GM23248 (cell line): ENCODE measurements at regions not wholly inside any gene's neighbourhood (a gene's known extent, or its start where the extent isn't known, plus 50 kb on each side); places are given as distances from the start of the nearest gene placed in this dataset.

Experiments used
- DNase-seq: peaks from one replicate; pipeline ENCODE4 v3.0.0-alpha.2; 2015
- H2AFZ ChIP-seq: fragments of 200-600 bp; sonication (generic); 2 replicates; pipeline ENCODE4 v1.6.1; 2016; ENCODE audit warnings: antibody characterized with exemption
- H3F3A ChIP-seq: fragments of 200-600 bp; sonication (generic); 2 replicates; pipeline ENCODE4 v1.6.1; 2016; ENCODE audit warnings: mild to moderate bottlenecking, antibody characterized with exemption, mixed run types; ENCODE audit not compliant: insufficient read depth
- H3K27ac ChIP-seq: fragments of 200-600 bp; sonication (generic); 2 replicates; pipeline ENCODE4 v1.5.1; 2016; ENCODE audit warnings: mild to moderate bottlenecking
- H3K27me3 ChIP-seq: fragments of 200-600 bp; sonication (generic); replicated peaks from 2 replicates; pipeline ENCODE4 v1.6.1; 2016; ENCODE audit warnings: mild to moderate bottlenecking; ENCODE audit not compliant: insufficient read depth
- H3K36me3 ChIP-seq: fragments of 200-600 bp; sonication (generic); 2 replicates; pipeline ENCODE4 v1.6.1; 2016; ENCODE audit warnings: low read depth, mild to moderate bottlenecking
- H3K4me1 ChIP-seq: fragments of 200-600 bp; sonication (generic); 2 replicates; pipeline ENCODE4 v1.6.1; 2016; ENCODE audit warnings: mild to moderate bottlenecking; ENCODE audit not compliant: insufficient read depth
- H3K4me2 ChIP-seq: fragments of 200-600 bp; sonication (generic); one replicate; pipeline ENCODE4 v1.6.1; 2016; ENCODE audit warnings: mild to moderate bottlenecking; ENCODE audit not compliant: unreplicated experiment
- H3K4me3 ChIP-seq: fragments of 200-600 bp; sonication (generic); 2 replicates; pipeline ENCODE4 v1.5.1; 2016; ENCODE audit warnings: mild to moderate bottlenecking
- H3K79me2 ChIP-seq: fragments of 200-600 bp; sonication (generic); 2 replicates; pipeline ENCODE4 v1.6.1; 2016; ENCODE audit warnings: mild to moderate bottlenecking; ENCODE audit not compliant: insufficient read depth
- H3K9ac ChIP-seq: fragments of 200-600 bp; sonication (generic); 2 replicates; pipeline ENCODE4 v1.6.1; 2016; ENCODE audit warnings: mild to moderate bottlenecking
- H3K9me2 ChIP-seq: fragments of 200-600 bp; sonication (generic); 2 replicates; pipeline ENCODE4 v1.6.1; 2016; ENCODE audit warnings: mixed run types, mild to moderate bottlenecking, moderate library complexity; ENCODE audit not compliant: insufficient read depth
- H3K9me3 ChIP-seq: fragments of 200-600 bp; sonication (generic); one replicate; pipeline ENCODE4 v1.6.1; 2017; ENCODE audit warnings: low read depth
- H4K20me1 ChIP-seq: fragments of 200-600 bp; sonication (generic); 2 replicates; pipeline ENCODE4 v1.6.0; 2016; ENCODE audit not compliant: insufficient read depth
- EZH2 ChIP-seq: fragments of 200-600 bp; sonication (generic); IDR thresholded peaks from 2 replicates; pipeline ENCODE4 v1.6.1; 2018; ENCODE audit warnings: antibody characterized with exemption, mild to moderate bottlenecking; ENCODE audit not compliant: insufficient read depth, poor library complexity, severe bottlenecking
- EZH2phosphoT487 ChIP-seq: fragments of 200-600 bp; sonication (generic); IDR thresholded peaks from 2 replicates; pipeline ENCODE4 v1.6.1; 2018; ENCODE audit warnings: antibody characterized with exemption, moderate library complexity, mild to moderate bottlenecking, low read depth; ENCODE audit not compliant: insufficient read depth
- WGBS, 2 experiments: methylation state at CpG; one replicate each; pipeline ENCODE4 v1.1.6; 2015 to 2017; ENCODE audit warnings: low lambda C conversion rate in 2 of 2, low coverage in 1 of 2; ENCODE audit errors: missing lambda C conversion rate in 2 of 2; 5-methylcytosine and 5-hydroxymethylcytosine counted together
- in situ Hi-C: fragments of 300-500 bp; cut with MboI; formaldehyde crosslinking; loops from 2 replicates; pipeline ENCODE4 v1.15.0; 2020

DNA sequence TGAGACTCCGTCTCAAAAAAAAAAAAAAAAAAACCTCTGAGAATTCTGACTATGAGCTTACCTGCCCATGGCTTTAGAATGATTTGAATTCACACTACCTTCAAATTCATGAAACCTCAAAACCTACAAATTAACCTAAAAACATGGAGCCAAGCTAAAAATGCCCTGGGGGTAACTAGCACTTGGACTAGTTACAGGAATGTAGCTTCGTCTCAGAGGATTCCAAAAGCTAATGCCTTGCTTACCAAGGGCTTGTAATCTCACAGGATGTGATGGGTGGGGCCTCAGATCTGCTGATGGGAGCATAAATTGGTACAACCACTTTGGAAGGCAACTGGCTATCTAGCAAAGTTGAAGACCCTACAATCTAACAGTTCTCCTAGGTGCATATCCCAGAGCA, 79.4 kb upstream of the SPRY1 start:
- Histone ChIP-seq H3K27me3 (no peaks in the 10 kb centered on the region), H3K4me3 (no peak overlapping the region), H3K36me3 (no peaks in the 10 kb centered on the region), H3K27ac (no peak overlapping the region), H2AFZ (no peak overlapping the region), H3F3A (no peaks in the 10 kb centered on the region), H3K9ac (no peak overlapping the region), H4K20me1 (no peaks in the 10 kb centered on the region), H3K4me2 (no peak overlapping the region), H3K4me1 (peaks cover 3% of the 10 kb centered on the region; the same call in 1 of the 2 replicates), H3K9me3 (no peaks in the 10 kb centered on the region), H3K9me2 (no peaks in the 10 kb centered on the region), H3K79me2 (no peaks in the 10 kb centered on the region)
- DNase-seq, result no peak
- no peak for TF ChIP-seq EZH2
- no peak for TF ChIP-seq EZH2phosphoT487
- in situ Hi-C loops, result no loop called here
- WGBS, 2 experiments, result 98 to 100% methylated on average over 2 of the region's 2 CpGs

GRCh38 chr4:123319639-123320038, 77.0 kb upstream of the SPRY1 start:
- DNase-seq, result no peak
- Histone ChIP-seq H3K27me3 (no peaks in the 10 kb centered on the region), H2AFZ (no peak overlapping the region), H3K9me3 (no peaks in the 10 kb centered on the region), H3K4me1 (peaks cover 3% of the 10 kb centered on the region; the same call in 1 of the 2 replicates), H3K9ac (no peak overlapping the region), H4K20me1 (no peaks in the 10 kb centered on the region), H3K9me2 (no peaks in the 10 kb centered on the region), H3K79me2 (no peaks in the 10 kb centered on the region), H3K36me3 (no peaks in the 10 kb centered on the region), H3K4me3 (no peak overlapping the region), H3F3A (no peaks in the 10 kb centered on the region), H3K27ac (no peak overlapping the region), H3K4me2 (no peak overlapping the region)
- TF ChIP-seq EZH2 (no peak), EZH2phosphoT487 (no peak)
- in situ Hi-C loops, result no loop called here
- WGBS, 2 experiments, result 98 to 100% methylated on average over 2 of the region's 2 CpGs

GRCh38 chr4:123323998-123324397, 72.6 kb upstream of the SPRY1 start:
- Histone ChIP-seq H3K79me2 (no peaks in the 10 kb centered on the region), H3K27me3 (no peaks in the 10 kb centered on the region), H3K36me3 (no peaks in the 10 kb centered on the region), H4K20me1 (no peaks in the 10 kb centered on the region), H3K9ac (no peak overlapping the region), H3K27ac (no peak overlapping the region), H3F3A (no peaks in the 10 kb centered on the region), H3K9me2 (no peaks in the 10 kb centered on the region), H3K4me3 (no peak overlapping the region), H3K4me2 (no peak overlapping the region), H3K4me1 (peaks cover 2% of the 10 kb centered on the region; the same call in 1 of the 2 replicates), H3K9me3 (no peaks in the 10 kb centered on the region), H2AFZ (no peak overlapping the region)
- TF ChIP-seq EZH2phosphoT487 (no peak), EZH2 (no peak)
- in situ Hi-C loops, result no loop called here
- DNase-seq, result no peak
- WGBS, 2 experiments, result 98% methylated on average over 2 of the region's 2 CpGs

- no peaks in the 10 kb centered on the region for H3K9me3 ChIP-seq
- H3K4me3 ChIP-seq, result no peak overlapping the region
- no peak for DNase-seq
- no peak overlapping the region for H3K27ac ChIP-seq
- H3K36me3 ChIP-seq, result no peaks in the 10 kb centered on the region
- no peak overlapping the region for H3K9ac ChIP-seq
- no peak overlapping the region for H2AFZ ChIP-seq
- H4K20me1 ChIP-seq, result no peaks in the 10 kb centered on the region
- H3K4me1 ChIP-seq, result no peaks in the 10 kb centered on the region
- no peaks in the 10 kb centered on the region for H3K79me2 ChIP-seq
- H3K4me2 ChIP-seq, result no peak overlapping the region
- in situ Hi-C loops, result no loop called here
- H3F3A ChIP-seq, result no peaks in the 10 kb centered on the region
- no peaks in the 10 kb centered on the region for H3K27me3 ChIP-seq
- no peaks in the 10 kb centered on the region for H3K9me2 ChIP-seq
- WGBS, 2 experiments, result 98 to 99% methylated on average over 3 of the region's 3 CpGs
- TF ChIP-seq EZH2phosphoT487 (no peak), EZH2 (no peak)
Measured at GRCh38 chr4:123325241-123325681, 71.3 kb upstream of the SPRY1 start.

DNA sequence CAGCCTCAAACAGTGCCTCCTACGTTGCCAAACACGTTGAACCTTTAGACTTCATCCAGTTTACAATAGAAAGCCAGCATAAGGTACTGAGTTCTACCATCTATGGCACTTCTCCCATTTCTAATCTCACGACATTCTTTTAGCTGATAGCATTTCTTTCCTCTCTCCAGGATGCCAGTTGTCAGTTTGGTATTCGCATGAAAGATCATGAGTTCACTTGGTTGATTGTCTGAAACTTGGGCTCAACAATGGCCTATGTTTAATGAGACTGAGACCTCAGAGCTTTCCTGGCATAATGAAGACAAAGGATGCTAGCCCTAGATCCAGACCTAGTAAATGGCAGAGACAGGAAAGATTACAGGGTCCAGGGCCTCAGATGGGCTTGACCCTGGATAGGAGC, 69.2 kb upstream of the SPRY1 start:
- in situ Hi-C loops, result no loop called here

More for the DNA sequence above, 69.2 kb upstream of the SPRY1 start:
- no peaks in the 10 kb centered on the region for H3K36me3 ChIP-seq
- H3K9me3 ChIP-seq, result no peaks in the 10 kb centered on the region
- H2AFZ ChIP-seq, result no peak overlapping the region
- H3K9ac ChIP-seq, result no peak overlapping the region
- TF ChIP-seq EZH2 (no peak), EZH2phosphoT487 (no peak)
- DNase-seq, result no peak
- H4K20me1 ChIP-seq, result no peaks in the 10 kb centered on the region
- no peaks in the 10 kb centered on the region for H3K9me2 ChIP-seq
- no peaks in the 10 kb centered on the region for H3F3A ChIP-seq
- H3K4me1 ChIP-seq, result no peaks in the 10 kb centered on the region
- H3K4me2 ChIP-seq, result no peak overlapping the region
- no peak overlapping the region for H3K4me3 ChIP-seq
- WGBS, 2 experiments, result 71 to 80% methylated on average over 4 of the region's 4 CpGs
- H3K79me2 ChIP-seq, result no peaks in the 10 kb centered on the region
- no peak overlapping the region for H3K27ac ChIP-seq
- no peaks in the 10 kb centered on the region for H3K27me3 ChIP-seq
